Stimulated activated CD4-positive, alpha-beta T cell treated with anti-CD3 and anti-CD28 coated beads, Interleukin-2, amount 100 ng/mL, for 24 hours (primary cell): ENCODE measurements at regions not wholly inside any gene's neighbourhood (a gene's known extent, or its start where the extent isn't known, plus 50 kb on each side); places are given as distances from the start of the nearest gene placed in this dataset.
"Not testable (repeated sequence)": the region's sequence is repeated elsewhere in the genome, so short reads cannot be mapped to it uniquely, and the experiment has no call there.

Experiments used
- DNase-seq, 2 donors: peaks; one replicate each; pipeline ENCODE4 v3.0.0-alpha.2; 2020

DNA sequence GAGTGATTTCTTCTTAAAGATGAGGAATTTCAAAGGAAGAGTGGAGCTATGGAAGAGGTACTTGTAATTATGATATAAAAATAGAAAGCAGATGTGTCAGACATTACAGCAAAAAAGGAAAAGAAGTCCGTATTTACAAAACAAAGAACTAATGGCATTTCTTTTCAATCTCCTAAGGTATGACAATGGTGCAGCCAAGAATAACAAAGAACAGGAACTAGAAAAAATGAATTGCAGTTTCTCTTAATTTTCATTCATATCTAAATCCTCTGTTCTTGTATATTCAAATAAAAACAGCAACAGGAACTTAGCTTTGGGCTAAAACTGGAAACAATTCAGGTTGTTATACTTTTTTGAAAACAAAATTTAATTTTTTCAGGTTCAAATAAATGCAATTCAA lies 105.1 kb downstream of the SPRY1 start:
- no peak for DNase-seq

DNA sequence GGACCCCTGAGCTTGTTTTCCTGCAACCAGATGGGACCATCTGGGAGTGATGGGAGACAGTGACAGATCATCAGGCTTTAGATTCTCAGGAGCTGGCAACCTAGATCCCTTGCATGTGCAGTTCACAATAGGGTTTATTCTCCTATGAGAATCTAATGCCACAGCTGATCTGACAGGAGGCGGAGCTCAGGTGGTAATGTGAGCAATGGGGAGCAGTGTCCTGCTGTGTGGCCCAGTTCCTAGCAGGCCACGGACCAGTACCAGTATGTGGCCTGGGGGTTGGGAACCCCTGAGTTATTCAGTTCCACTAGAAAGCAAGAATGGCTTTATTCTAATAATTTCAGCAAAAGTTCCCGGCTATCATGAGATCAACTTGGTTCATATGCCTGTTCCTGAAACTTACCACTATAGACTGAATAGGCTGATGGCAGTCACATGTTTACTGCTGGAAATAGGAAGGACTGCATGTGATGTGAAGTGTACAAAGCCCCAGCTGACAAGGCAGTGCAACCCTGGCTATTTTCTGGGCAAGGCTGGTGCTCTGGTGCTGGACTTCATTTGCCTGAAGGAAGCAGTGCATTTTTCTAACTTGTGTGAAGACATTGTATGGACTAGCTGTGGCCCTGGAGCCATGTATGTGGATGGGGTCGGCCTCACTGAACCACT lies 107.2 kb downstream of the SPRY1 start:
- no peak for DNase-seq

DNA sequence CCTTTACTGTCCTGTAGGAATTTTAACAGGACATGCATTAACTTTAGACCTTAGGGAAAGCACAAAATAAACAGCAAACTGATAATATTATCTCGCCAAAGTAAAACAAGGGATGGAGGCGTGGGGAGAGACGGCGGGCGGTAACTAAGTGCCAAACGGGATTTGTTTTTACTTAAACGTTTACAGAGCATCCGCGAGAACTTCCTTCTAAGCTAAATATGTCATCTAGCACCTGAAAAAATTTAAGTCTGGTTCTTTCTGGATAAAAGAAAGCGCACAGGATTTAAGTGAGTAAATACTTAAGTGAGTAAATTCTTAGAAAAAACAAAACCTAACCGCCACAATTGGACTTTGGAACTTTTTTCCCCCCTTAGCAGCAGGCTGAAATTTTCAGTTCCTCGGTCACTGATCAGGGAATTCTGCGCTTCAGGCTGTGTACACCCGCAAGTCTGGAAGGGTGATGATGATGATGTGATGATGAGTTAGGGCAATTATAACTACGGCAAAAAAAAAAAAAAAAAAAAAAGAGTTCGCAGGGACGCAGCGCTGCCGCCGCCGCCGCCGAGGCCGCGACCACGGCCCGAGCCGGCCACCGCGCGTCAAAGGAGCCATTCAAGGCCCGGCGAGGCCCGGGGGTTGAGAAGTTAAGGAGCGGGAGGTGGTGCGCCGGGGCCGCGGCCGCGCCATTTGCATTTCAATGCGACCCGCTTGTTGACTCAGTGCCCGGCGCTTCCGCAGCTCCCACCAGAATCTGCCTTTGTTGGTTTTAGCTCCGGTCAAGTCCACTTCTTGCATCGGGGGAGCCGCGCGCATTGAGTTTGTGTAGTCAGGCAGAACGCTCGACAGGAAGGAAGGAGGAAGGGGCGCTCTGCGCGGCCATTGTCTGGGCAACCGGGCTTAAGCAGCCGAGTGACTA lies 108.8 kb downstream of the SPRY1 start:
- peak in 1 of 2 donors; percentile 20 for DNase-seq

DNA sequence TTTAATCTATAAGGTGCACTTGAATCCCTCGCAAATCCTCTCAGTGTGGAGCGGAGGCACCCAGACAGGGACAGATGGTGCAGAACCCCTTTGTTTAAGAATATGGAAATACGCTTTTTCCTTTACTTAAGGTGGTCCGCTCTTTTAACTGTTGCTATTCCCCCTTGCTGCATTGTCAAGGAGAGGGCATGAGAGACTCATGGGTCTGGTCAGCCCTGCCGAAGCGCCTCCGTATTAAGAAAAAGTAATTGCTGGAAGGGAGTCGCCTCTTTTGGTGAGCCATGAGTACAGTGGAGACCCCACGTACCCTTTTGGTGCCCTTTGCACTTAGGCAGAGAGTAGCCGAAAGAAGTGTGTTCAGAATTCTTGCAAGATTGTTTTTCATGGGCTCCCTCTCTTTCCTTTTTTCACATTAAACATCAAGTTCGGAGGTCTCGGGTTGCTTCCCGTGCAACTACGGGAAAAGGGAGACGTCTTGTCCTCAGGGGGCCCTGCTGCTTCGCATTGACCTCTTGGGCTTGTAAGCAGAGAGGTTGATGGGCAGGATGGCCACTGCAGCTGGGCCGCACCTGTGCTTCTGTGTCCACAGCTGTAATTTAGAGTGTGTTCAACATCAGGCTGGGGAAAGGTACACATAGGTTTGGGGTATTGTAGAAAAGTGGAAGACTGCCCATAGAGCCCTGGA lies 109.6 kb downstream of the SPRY1 start:
- DNase-seq = no peak

DNA sequence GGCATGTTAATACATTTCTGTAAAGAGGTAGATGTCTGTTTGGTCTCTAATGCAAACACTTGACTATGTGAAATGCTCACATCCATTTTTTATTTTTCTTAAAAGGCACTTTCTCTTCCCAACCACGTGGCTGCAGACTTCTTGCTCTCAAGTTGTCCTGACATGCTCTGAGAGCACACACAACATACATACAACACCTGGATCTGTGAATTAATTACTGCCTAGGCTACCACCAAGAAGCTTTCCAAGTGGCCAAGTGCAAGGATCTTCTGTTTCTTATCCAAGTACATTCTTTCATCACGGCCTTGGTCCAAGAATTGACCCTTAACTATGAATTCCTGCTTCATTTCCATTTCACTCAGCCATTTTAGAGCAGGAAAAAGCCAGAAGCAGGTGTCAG lies 110.8 kb downstream of the SPRY1 start:
- no peak for DNase-seq

DNA sequence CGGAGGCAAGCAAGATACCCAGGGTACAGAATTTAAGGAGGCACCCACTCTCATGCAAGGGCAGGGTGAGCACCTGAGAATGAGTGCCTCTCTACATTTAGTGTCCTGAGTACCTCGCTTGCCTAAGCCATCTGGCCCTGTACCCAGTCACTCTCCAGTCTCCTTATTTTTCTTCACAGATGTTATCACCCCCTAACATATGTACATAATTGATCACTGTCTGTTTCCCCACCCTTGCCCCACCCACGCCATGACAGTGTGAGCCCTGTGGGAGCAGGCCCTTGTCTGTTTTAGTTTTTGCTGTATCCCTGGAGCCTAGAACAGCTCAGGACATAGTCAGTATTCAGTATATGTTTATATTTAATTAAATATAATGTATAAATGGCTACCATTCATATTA lies 113.6 kb downstream of the SPRY1 start:
- DNase-seq = no peak

DNA sequence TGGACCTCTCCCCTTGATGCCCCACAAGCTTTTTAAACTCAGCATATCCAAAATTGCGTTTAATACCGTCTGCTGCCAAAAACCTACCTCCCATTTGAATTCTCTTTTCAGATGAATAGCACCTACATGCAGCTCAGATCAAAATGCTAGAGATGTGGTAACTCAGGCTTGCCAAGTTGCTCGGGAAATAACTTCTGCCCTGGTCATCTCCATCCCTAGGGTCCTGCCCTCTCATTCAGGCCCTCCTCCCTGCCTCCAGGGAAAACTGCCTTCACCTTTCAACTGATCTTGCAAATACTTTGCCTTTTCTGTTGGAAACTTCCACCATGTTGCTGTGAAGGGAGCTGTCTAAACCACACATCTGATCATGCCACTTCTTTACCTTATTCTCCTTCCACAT lies 114.1 kb downstream of the SPRY1 start:
- DNase-seq = no peak

GRCh38 chr4:123516576-123516975 lies 120.0 kb downstream of the SPRY1 start:
- no peak for DNase-seq

DNA sequence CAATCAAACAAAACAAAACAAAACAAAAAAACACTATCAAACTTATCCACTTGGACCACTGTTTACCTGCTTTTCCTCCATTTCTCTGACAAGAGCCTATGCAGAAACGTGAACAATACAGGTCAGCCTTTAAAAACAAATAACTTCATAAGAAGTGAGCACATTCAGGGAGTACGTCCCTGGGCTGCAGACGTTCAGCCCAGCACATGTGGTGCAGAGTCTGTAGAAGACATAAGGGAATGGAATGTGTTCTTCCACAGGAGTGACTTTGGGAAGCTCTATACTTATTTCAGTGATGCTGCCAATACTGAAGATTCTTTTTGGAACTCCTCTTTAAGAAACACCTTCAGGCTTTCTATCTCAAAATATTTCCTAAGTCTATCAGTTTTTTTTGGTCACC lies 120.6 kb downstream of the SPRY1 start:
- no peak for DNase-seq

DNA sequence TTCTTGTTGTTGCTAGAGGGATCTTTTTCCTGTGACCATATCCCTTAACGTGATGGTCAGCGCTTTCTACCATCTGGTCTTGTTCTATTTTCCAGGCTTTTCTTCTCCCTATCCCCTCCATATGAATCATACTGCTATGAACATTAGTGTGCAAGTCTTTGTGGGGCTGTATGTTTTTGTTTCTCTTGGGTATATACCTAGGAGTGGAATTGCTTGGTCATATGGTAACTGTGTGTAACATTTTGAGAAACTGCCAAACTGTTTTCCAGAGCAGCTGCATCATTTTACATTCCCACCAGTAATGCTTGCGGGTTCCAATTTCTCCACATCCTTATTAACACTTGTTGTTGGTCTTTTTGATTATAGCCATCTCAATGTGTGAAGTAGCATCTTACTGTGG lies 121.4 kb downstream of the SPRY1 start:
- DNase-seq = no peak

DNA sequence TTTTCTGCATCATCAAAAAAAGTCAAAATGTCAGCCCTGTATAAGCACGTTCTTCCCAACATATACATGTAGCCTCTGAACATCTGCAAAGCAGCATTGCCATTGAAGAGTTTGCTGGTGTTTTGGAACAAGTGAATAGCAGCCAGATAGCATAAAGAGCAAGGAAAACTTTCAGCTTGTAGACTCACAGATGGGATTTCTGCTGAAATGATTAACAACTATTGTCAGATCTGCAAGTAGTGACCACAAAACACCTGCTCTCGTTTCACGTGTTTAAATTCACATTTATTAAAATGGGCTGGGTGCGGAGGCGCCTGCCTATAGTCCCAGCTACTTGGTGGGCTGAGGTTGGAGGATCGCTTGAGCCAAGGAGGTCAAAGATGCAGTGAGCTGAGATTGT lies 123.7 kb downstream of the SPRY1 start:
- DNase-seq = no peak

- DNase-seq = no peak
Observed at GRCh38 chr4:123522081-123522480, 125.5 kb downstream of the SPRY1 start.

GRCh38 chr4:123522646-123523045 lies 126.1 kb downstream of the SPRY1 start:
- no peak for DNase-seq

GRCh38 chr4:123524958-123525628 lies 128.5 kb downstream of the SPRY1 start:
- DNase-seq = no peak

GRCh38 chr4:123526511-123526910 lies 129.9 kb downstream of the SPRY1 start:
- peak in 1 of 2 donors; percentile 9 for DNase-seq

DNA sequence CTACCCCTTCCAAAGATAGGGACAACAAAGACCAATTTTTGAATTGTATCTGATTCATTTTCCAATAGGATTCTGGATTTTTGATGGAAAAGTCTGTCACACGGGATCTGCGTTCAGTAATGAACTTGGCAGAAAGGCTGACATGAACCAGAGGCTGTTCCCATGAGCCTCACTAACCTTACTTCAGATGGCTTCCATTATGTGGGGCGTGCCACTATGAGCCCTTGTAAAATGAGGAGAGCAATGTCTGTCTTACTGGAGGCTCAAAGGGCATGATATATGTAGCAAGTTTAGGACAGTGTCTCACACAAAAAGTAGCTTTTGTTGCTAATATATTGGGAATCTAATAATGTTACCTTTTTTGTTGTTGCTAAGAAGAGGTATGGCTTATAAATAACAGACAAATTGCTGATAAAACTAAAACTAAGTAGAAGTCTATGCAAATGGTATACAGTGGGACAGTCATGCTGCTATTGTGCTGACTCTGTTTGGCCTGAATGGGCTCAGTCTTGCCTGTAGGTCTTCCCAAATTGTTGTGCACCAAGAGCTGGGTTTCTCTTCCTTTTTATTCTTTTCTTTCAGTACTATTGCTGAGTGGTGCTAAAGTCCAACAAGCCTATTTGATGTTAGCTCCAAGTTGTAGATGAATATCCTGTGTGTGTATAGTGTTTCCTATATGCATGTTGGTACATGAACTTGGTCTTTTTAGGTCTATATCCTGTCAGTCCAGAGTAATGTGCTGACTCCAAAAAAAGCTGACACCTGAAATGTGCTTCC lies 132.1 kb downstream of the SPRY1 start:
- no peak for DNase-seq

DNA sequence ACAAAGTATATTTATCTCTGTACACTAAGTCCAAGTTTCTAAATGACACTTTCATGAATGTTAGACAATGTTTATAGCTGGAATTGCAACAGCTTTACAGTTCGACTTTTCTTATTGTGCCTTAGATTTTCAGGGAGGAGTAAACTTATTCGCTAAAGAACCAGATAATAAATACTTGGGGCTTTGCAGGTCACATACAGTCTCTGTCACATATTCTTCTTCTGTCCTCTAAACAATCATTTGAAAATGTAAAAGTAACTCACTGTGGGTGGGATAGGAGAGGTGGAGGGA lies 132.6 kb downstream of the SPRY1 start:
- no peak for DNase-seq

GRCh38 chr4:123530357-123530756 lies 133.8 kb downstream of the SPRY1 start:
- no peak for DNase-seq

DNA sequence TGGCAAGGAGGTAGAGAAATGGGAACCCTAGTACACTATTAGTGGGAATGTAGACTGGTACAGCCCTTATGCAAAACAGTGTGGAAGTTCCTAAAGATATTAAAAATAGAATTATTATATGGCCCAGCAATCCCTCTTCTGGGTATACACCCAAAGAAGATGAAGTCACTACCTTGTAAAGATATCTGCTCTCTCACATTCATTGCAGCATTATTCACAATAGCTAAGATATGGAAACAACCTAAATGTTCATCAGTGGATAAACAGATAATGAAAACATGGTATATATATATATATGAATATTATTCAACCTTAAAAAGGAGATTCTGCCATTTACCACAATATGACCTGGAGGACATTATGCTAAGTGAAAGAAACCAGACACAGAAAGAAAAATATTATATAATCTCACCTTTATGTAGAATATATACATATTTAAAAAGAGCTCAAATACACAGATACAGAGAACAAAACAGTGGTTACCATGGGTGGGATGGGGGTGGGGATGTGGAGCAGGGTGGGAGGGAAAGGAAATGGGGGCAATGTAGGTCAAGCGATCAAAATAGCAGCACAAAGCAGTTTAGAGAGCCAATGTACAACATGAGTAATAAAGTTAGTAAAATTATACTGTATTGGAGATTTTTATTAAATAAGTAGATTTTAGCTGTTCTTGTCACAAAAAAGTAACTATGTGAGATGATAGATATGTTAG lies 138.6 kb downstream of the SPRY1 start:
- no peak for DNase-seq

- DNase-seq = no peak
Observed at GRCh38 chr4:123536225-123536624, 139.6 kb downstream of the SPRY1 start.

GRCh38 chr4:123537906-123538402 lies 141.4 kb downstream of the SPRY1 start:
- not testable (repeated sequence) for DNase-seq
